Neuronal stem cell (in vitro differentiated cells): ENCODE measurements at regions not wholly inside any gene's neighbourhood (a gene's known extent, or its start where the extent isn't known, plus 50 kb on each side); places are given as distances from the start of the nearest gene placed in this dataset.

Experiments
- DNase-seq: peaks from one replicate; pipeline ENCODE4 v3.0.0-alpha.2; 2013; ENCODE audit warnings: low spot score
- H2AFZ ChIP-seq: one replicate; pipeline ENCODE4 v1.6.1; 2013; ENCODE audit warnings: mild to moderate bottlenecking, low read length, inconsistent platforms
- H2AK5ac ChIP-seq: 2 replicates; pipeline ENCODE4 v1.6.1; 2013; ENCODE audit warnings: low read depth, mild to moderate bottlenecking, inconsistent platforms, low read length, moderate library complexity, mixed read lengths
- H2BK120ac ChIP-seq: 2 replicates; pipeline ENCODE4 v1.6.1; 2013; ENCODE audit warnings: low read depth, mild to moderate bottlenecking, inconsistent platforms, low read length, moderate library complexity, mixed read lengths
- H2BK12ac ChIP-seq: one replicate; pipeline ENCODE4 v1.6.1; 2013; ENCODE audit warnings: low read length, inconsistent platforms
- H2BK15ac ChIP-seq: 2 replicates; pipeline ENCODE4 v1.6.1; 2013; ENCODE audit warnings: mild to moderate bottlenecking, low read length, inconsistent platforms, mixed read lengths
- H2BK5ac ChIP-seq: one replicate; pipeline ENCODE4 v1.6.1; 2013; ENCODE audit warnings: inconsistent platforms, mild to moderate bottlenecking, low read length, moderate library complexity
- H3K14ac ChIP-seq: one replicate; pipeline ENCODE4 v1.6.1; 2013; ENCODE audit warnings: low read length, inconsistent platforms
- H3K18ac ChIP-seq: 2 replicates; pipeline ENCODE4 v1.6.1; 2013; ENCODE audit warnings: low read length, inconsistent platforms
- H3K23ac ChIP-seq: 2 replicates; pipeline ENCODE4 v1.6.1; 2013; ENCODE audit warnings: low read depth, mild to moderate bottlenecking, mixed read lengths, low read length, inconsistent platforms; ENCODE audit not compliant: poor library complexity
- H3K27ac ChIP-seq: replicated peaks from 3 replicates; pipeline ENCODE4 v1.5.1; 2013; ENCODE audit warnings: low read length, inconsistent platforms
- H3K27me3 ChIP-seq, 3 experiments: 2 replicates each; pipeline ENCODE4 v1.6.1; 2013; ENCODE audit warnings: low read length in 3 of 3, mild to moderate bottlenecking in 2 of 3, inconsistent platforms in 1 of 3, low read depth in 1 of 3, mixed read lengths in 1 of 3, moderate library complexity in 1 of 3; ENCODE audit not compliant: control insufficient read depth in 3 of 3, insufficient read depth in 3 of 3
- H3K36me3 ChIP-seq, 2 donors: replicated peaks in 1 of 2; 2 replicates each; pipeline ENCODE4 v1.6.1; 2013; ENCODE audit warnings: low read length in 2 of 2; ENCODE audit not compliant: control insufficient read depth in 2 of 2, insufficient read depth in 2 of 2
- H3K4ac ChIP-seq: 2 replicates; pipeline ENCODE4 v1.6.1; 2013; ENCODE audit warnings: inconsistent platforms, mild to moderate bottlenecking, low read length, moderate library complexity
- H3K4me1 ChIP-seq, 2 donors: 1 replicate in 1 of 2; 2 replicates in 1 of 2; pipeline ENCODE4 v1.6.1; 2013; ENCODE audit warnings: low read length in 2 of 2, low read depth in 1 of 2; ENCODE audit not compliant: control insufficient read depth in 2 of 2, insufficient read depth in 1 of 2
- H3K4me2 ChIP-seq: one replicate; pipeline ENCODE4 v1.6.1; 2013; ENCODE audit warnings: mild to moderate bottlenecking, low read length, inconsistent platforms; ENCODE audit not compliant: insufficient read depth, poor library complexity, severe bottlenecking
- H3K4me3 ChIP-seq, 2 donors: 2 replicates each; pipeline ENCODE4 v1.5.1; 2013; ENCODE audit warnings: low read length in 2 of 2, mild to moderate bottlenecking in 2 of 2, inconsistent platforms in 1 of 2, moderate library complexity in 1 of 2
- H3K79me1 ChIP-seq: one replicate; pipeline ENCODE4 v1.6.1; 2013; ENCODE audit warnings: low read depth, mild to moderate bottlenecking, inconsistent platforms, low read length, moderate library complexity
- H3K9ac ChIP-seq: one replicate; pipeline ENCODE4 v1.6.1; 2013; ENCODE audit warnings: mild to moderate bottlenecking, low read depth, low read length, inconsistent platforms; ENCODE audit not compliant: poor library complexity
- H3K9me3 ChIP-seq, 2 donors: replicated peaks in 1 of 2; 2 replicates each; pipeline versions ENCODE3 to v1.6.1; 2013; ENCODE audit warnings: low read length in 2 of 2, mild to moderate bottlenecking in 2 of 2, inconsistent platforms in 1 of 2, low read depth in 1 of 2, mixed read lengths in 1 of 2, moderate library complexity in 1 of 2; ENCODE audit not compliant: control insufficient read depth in 2 of 2, insufficient read depth in 1 of 2
- H4K8ac ChIP-seq: one replicate; pipeline ENCODE4 v1.6.1; 2013; ENCODE audit warnings: low read depth, mild to moderate bottlenecking, inconsistent platforms, low read length, moderate library complexity
- H4K91ac ChIP-seq: one replicate; pipeline ENCODE4 v1.6.1; 2013; ENCODE audit warnings: low read length, low read depth, mild to moderate bottlenecking, inconsistent platforms; ENCODE audit not compliant: poor library complexity
- WGBS, 2 donors: extraction: QIAGEN DNeasy Blood & Tissue Kit; methylation state at CpG; one replicate each; pipeline ENCODE4 v1.1.7; 2013; ENCODE audit warnings: missing lambda C conversion rate in 2 of 2, mixed read lengths in 1 of 2; ENCODE audit not compliant: insufficient read length in 2 of 2, insufficient replicate concordance in 1 of 2; ENCODE audit errors: extremely low coverage in 2 of 2; 5-methylcytosine and 5-hydroxymethylcytosine counted together

DNA sequence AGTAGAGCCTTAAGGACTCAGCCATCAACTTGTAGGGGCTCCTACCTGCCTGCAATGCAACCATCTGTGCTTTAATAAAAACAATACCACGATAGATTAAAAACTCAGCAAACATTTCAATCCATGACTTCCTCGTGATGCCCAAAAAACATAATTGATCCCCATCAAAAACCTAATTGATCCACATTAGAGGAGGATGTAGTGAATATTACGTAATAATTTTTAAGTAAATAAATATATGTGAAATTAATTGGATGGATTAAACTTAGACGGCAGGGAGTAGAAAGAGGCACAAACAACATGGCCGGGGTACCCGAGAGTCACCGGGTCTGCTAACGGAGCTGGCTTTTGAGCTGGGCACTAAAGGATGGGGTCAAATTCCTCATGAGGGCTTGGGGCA lies 87.3 kb downstream of the ARL4C start:
- DNase-seq: no peak
- H2BK15ac ChIP-seq: peak overlapping the region; percentile 14
- peak overlapping the region; percentile 11 for H3K14ac ChIP-seq
- peak overlapping the region; percentile 94 for H2BK5ac ChIP-seq
- H3K23ac ChIP-seq: no peak overlapping the region
- H3K4me3 ChIP-seq: no peak overlapping the region
- H3K27ac ChIP-seq: peak overlapping the region; percentile 92
- no peaks in the 10 kb centered on the region for H3K27me3 ChIP-seq
- peak overlapping the region; percentile 53 for H2BK12ac ChIP-seq
- no peak overlapping the region for H3K9ac ChIP-seq
- H3K79me1 ChIP-seq: no peaks in the 10 kb centered on the region
- no peak overlapping the region for H2BK120ac ChIP-seq
- no peak overlapping the region for H2AFZ ChIP-seq
- H3K18ac ChIP-seq: peak overlapping the region; percentile 91
- no peaks in the 10 kb centered on the region for H3K9me3 ChIP-seq
- no peak overlapping the region for H4K91ac ChIP-seq
- H2AK5ac ChIP-seq: peak overlapping the region; percentile 21
- WGBS, 2 donors: 100% methylated on average over 2 of the region's 8 CpGs; no CpG with 5 or more reads in 1 of the 2 donors
- H3K4me1 ChIP-seq: peaks cover 5 to 18% of the 10 kb centered on the region in 2 donors
- H3K4ac ChIP-seq: no peak overlapping the region
- H3K36me3 ChIP-seq: no peaks in the 10 kb centered on the region
- H3K4me2 ChIP-seq: no peak overlapping the region
- H4K8ac ChIP-seq: no peak overlapping the region

GRCh38 chr2:234406085-234406484 lies 90.8 kb downstream of the ARL4C start:
- no peak overlapping the region for H4K91ac ChIP-seq
- no peaks in the 10 kb centered on the region for H3K79me1 ChIP-seq
- no CpG with 5 or more reads among the region's 9 CpGs for WGBS, 2 donors
- no peak overlapping the region for H3K23ac ChIP-seq
- H4K8ac ChIP-seq: no peak overlapping the region
- H2AFZ ChIP-seq: no peak overlapping the region
- no peak overlapping the region for H3K14ac ChIP-seq
- H2BK15ac ChIP-seq: no peak overlapping the region
- no peak overlapping the region for H3K18ac ChIP-seq
- no peak overlapping the region for H3K4me3 ChIP-seq
- H3K27ac ChIP-seq: no peak overlapping the region
- H3K9ac ChIP-seq: no peak overlapping the region
- H3K9me3 ChIP-seq: no peaks in the 10 kb centered on the region
- H2BK5ac ChIP-seq: no peak overlapping the region
- H3K4ac ChIP-seq: no peak overlapping the region
- H3K27me3 ChIP-seq: no peaks in the 10 kb centered on the region
- H2AK5ac ChIP-seq: no peak overlapping the region
- H2BK120ac ChIP-seq: no peak overlapping the region
- no peak for DNase-seq
- no peak overlapping the region for H2BK12ac ChIP-seq
- H3K4me2 ChIP-seq: no peak overlapping the region
- peaks cover 5 to 13% of the 10 kb centered on the region in 2 donors for H3K4me1 ChIP-seq
- no peaks in the 10 kb centered on the region for H3K36me3 ChIP-seq

DNA sequence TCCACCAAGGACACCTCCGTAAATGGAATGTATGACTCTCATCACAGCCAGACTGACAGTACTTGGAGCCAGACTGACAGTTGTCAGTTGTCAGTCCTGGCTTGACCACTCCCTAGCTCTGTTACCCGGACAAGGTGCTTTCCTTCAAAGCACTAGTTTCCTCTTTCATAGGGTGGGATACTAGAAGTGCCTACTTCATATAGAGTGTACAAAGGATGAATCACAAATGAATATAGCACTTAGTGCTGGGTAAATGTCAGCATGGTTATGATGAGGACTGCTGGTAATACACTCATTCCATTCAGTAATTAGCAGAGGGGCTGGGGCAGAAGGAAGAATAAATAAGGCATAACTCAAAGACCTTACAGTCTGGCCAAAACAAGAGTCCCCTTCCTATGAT lies 91.4 kb downstream of the ARL4C start:
- Histone ChIP-seq H3K9ac (no peak overlapping the region), H3K4me1 (peaks cover 2 to 13% of the 10 kb centered on the region in 2 donors), H3K4me2 (no peak overlapping the region), H2AK5ac (no peak overlapping the region), H3K4me3 (no peak overlapping the region), H3K18ac (peak overlapping the region; percentile 7), H2BK5ac (no peak overlapping the region), H3K27ac (no peak overlapping the region), H2BK120ac (no peak overlapping the region), H2BK12ac (no peak overlapping the region), H2AFZ (no peak overlapping the region), H3K27me3 (no peaks in the 10 kb centered on the region), H3K79me1 (no peaks in the 10 kb centered on the region), H3K9me3 (no peaks in the 10 kb centered on the region), H3K14ac (no peak overlapping the region), H3K4ac (no peak overlapping the region), H2BK15ac (peak overlapping the region; percentile 22), H3K36me3 (no peaks in the 10 kb centered on the region), H4K8ac (no peak overlapping the region), H3K23ac (no peak overlapping the region), H4K91ac (no peak overlapping the region)
- no CpG with 5 or more reads among the region's 2 CpGs for WGBS, 2 donors
- DNase-seq: no peak

GRCh38 chr2:234404957-234405356 lies 91.9 kb downstream of the ARL4C start:
- Histone ChIP-seq H3K36me3 (no peaks in the 10 kb centered on the region), H3K23ac (no peak overlapping the region), H3K4me2 (no peak overlapping the region), H2BK5ac (no peak overlapping the region), H3K4me1 (peaks cover 0 to 9% of the 10 kb centered on the region in 2 donors), H3K14ac (no peak overlapping the region), H3K79me1 (no peaks in the 10 kb centered on the region), H2BK12ac (no peak overlapping the region), H3K4ac (no peak overlapping the region), H3K9me3 (no peaks in the 10 kb centered on the region), H3K27me3 (no peaks in the 10 kb centered on the region), H4K8ac (no peak overlapping the region), H2AK5ac (no peak overlapping the region), H2AFZ (no peak overlapping the region), H4K91ac (no peak overlapping the region), H3K4me3 (no peak overlapping the region), H3K18ac (peak overlapping the region; percentile 7), H3K27ac (no peak overlapping the region), H2BK15ac (peak overlapping the region; percentile 22), H2BK120ac (no peak overlapping the region), H3K9ac (no peak overlapping the region)
- DNase-seq: no peak
- WGBS, 2 donors: no CpG with 5 or more reads among the region's 8 CpGs
